ENCODE measurements at regions not wholly inside any gene's neighbourhood (a gene's known extent, or its start where the extent isn't known, plus 50 kb on each side); places are given as distances from the start of the nearest gene placed in this dataset.

- Histone ChIP-seq H3K9me3 (replicated peaks; ENCODE audit: control insufficient read depth, insufficient read depth, low read length) (no peaks in the 10 kb centered on the region), H2AFZ (ENCODE audit: low read depth, low read length) (no peak overlapping the region), H3K4me3 (replicated peaks in 1 of 3; ENCODE audit: insufficient read depth in 1 of 3, low read depth in 1 of 3, low read length in 3 of 3) (no peak overlapping the region), H3K27ac (ENCODE audit: insufficient read depth, low read depth, low read length) (no peak overlapping the region), H4K20me1 (replicated peaks; ENCODE audit: control insufficient read depth, extremely low read depth, insufficient read depth, low read length) (no peaks in the 10 kb centered on the region), H3K9me1 (replicated peaks; ENCODE audit: control insufficient read depth, extremely low read depth, insufficient read depth, low read length) (no peaks in the 10 kb centered on the region), H3K79me2 (ENCODE audit: control insufficient read depth, insufficient read depth, low read length) (no peaks in the 10 kb centered on the region), H3K4me1 (ENCODE audit: control insufficient read depth, extremely low read depth, insufficient read depth, low read length) (no peaks in the 10 kb centered on the region), H3K9ac (replicated peaks; ENCODE audit: extremely low read depth, insufficient read depth, low read length) (no peak overlapping the region), H3K36me3 (ENCODE audit: control insufficient read depth in 2 of 2, extremely low read depth in 1 of 2, insufficient read depth in 2 of 2, low read length in 2 of 2) (no peaks in the 10 kb centered on the region), H3K4me2 (ENCODE audit: insufficient read depth, low read length) (no peak overlapping the region), H3K27me3 (ENCODE audit: control insufficient read depth in 2 of 2, insufficient read depth in 2 of 2, low read length in 2 of 2) (no peaks in the 10 kb centered on the region)
- no peak for DNase-seq (ENCODE audit: low read depth, low spot score)
- FAIRE-seq = no peak
- CTCF ChIA-PET = no interaction called here
- intact Hi-C loops (cut with micrococcal nuclease) = no loop called here
- no TSS peak for BruUV-seq (replicated peaks)
- POLR2A ChIA-PET = no interaction called here
- no peak for TF ChIP-seq MYC (IDR thresholded peaks at IDR 0.05; ENCODE audit: low read depth, low read length)
- no peak for TF ChIP-seq POLR2AphosphoS5 (IDR thresholded peaks at IDR 0.05; ENCODE audit: insufficient read depth, low read depth, low read length)
- TF ChIP-seq FOS (IDR thresholded peaks at IDR 0.05; ENCODE audit: borderline replicate concordance, insufficient read depth, low read length) = no peak
- TF ChIP-seq JUN (IDR thresholded peaks at IDR 0.05; ENCODE audit: borderline replicate concordance, insufficient read depth, insufficient read length, low read depth) = no peak
- TF ChIP-seq CTCF (IDR thresholded peaks at IDR 0.05; ENCODE audit: extremely low read depth in 1 of 2, insufficient read depth in 1 of 2, low read depth in 1 of 2, low read length in 2 of 2) = no peak
- TF ChIP-seq POLR2A (IDR thresholded peaks at IDR 0.05; ENCODE audit: low read depth, low read length) = no peak
- no peak for TF ChIP-seq GATA2 (IDR thresholded peaks at IDR 0.05; ENCODE audit: insufficient read depth, insufficient read length, low read depth, low read length)
- TF ChIP-seq EZH2 (IDR thresholded peaks at IDR 0.05; ENCODE audit: borderline replicate concordance, low read depth, low read length, severe bottlenecking) = no peak
- no peak for TF ChIP-seq MAX (IDR thresholded peaks at IDR 0.05; ENCODE audit: insufficient read depth, insufficient read length)
- dilution Hi-C loops (cut with MboI; ENCODE audit: extremely low pct_ligation_motif_present, low sequenced_read_pairs) = no loop called here
Observed at GRCh38 chrX:5415738-5416137, 812.9 kb downstream of the NLGN4X start.
